ENCODE measurements at regions not wholly inside any gene's neighbourhood (a gene's known extent, or its start where the extent isn't known, plus 50 kb on each side); places are given as distances from the start of the nearest gene placed in this dataset.
"Not testable (repeated sequence)": the region's sequence is repeated elsewhere in the genome, so short reads cannot be mapped to it uniquely, and the experiment has no call there.

GRCh38 chr7:135872861-135873260, 104.3 kb downstream of the MTPN start:
- POLR2A ChIA-PET = interaction anchor here (0.7 kb wide), 1 partner anchor 1444 kb away, joined by 4 read pairs; no protein-coding TSS in a partner anchor
- CTCF ChIA-PET (ENCODE audit: unreplicated experiment) = not testable (repeated sequence)

GRCh38 chr7:135862586-135863340, 114.2 kb upstream of the FAM180A start:
- POLR2A ChIA-PET = no interaction called here
- CTCF ChIA-PET (ENCODE audit: unreplicated experiment) = no interaction called here
- Histone ChIP-seq H4K20me1 (ENCODE audit: insufficient read depth, low read length) (no peaks in the 10 kb centered on the region), H3K4me3 (ENCODE audit: low read depth, low read length, poor library complexity, severe bottlenecking) (no peak overlapping the region), H2AFZ (ENCODE audit: low read length) (no peak overlapping the region; the same call in 1 of the 2 replicates), H3K9me2 (ENCODE audit: insufficient read depth, low read length) (no peaks in the 10 kb centered on the region), H3K4me2 (ENCODE audit: low read length) (no peak overlapping the region), H3K4me1 (ENCODE audit: insufficient read depth, low read length, poor library complexity, severe bottlenecking) (no peaks in the 10 kb centered on the region), H3K79me2 (ENCODE audit: insufficient read depth, low read depth, low read length) (no peaks in the 10 kb centered on the region), H3K27ac (ENCODE audit: low read depth, low read length, poor library complexity, severe bottlenecking) (no peak overlapping the region), H3K36me3 (ENCODE audit: insufficient read depth, low read length) (no peaks in the 10 kb centered on the region), H3K9me3 (ENCODE audit: low read length) (no peaks in the 10 kb centered on the region)
- TF ChIP-seq CTCF (conservative IDR thresholded peaks at IDR 0.05; ENCODE audit: low read length) (no peak), EZH2phosphoT487 (IDR thresholded peaks at IDR 0.05; ENCODE audit: borderline replicate concordance, low read depth, low read length) (no peak)
- intact Hi-C loops (cut with micrococcal nuclease; ENCODE audit: unreplicated experiment) = no loop called here
- DNase-seq (ENCODE audit: low spot score) = no peak
- no TSS peak for BruUV-seq (replicated peaks)

More at GRCh38 chr7:135872861-135873260, 104.3 kb downstream of the MTPN start:
- H3K79me2 ChIP-seq (ENCODE audit: insufficient read depth, low read depth, low read length); H2AFZ ChIP-seq (ENCODE audit: low read length); intact Hi-C loops (cut with micrococcal nuclease; ENCODE audit: unreplicated experiment); DNase-seq (ENCODE audit: low spot score); H3K27ac ChIP-seq (ENCODE audit: low read depth, low read length, poor library complexity, severe bottlenecking); H3K4me2 ChIP-seq (ENCODE audit: low read length); H3K9me2 ChIP-seq (ENCODE audit: insufficient read depth, low read length); H3K36me3 ChIP-seq (ENCODE audit: insufficient read depth, low read length); H4K20me1 ChIP-seq (ENCODE audit: insufficient read depth, low read length); H3K9me3 ChIP-seq (ENCODE audit: low read length); BruUV-seq (replicated peaks); H3K4me1 ChIP-seq (ENCODE audit: insufficient read depth, low read length, poor library complexity, severe bottlenecking); H3K4me3 ChIP-seq (ENCODE audit: low read depth, low read length, poor library complexity, severe bottlenecking): not testable (repeated sequence)

GRCh38 chr7:135859538-135859937, 110.9 kb upstream of the FAM180A start:
- Histone ChIP-seq H3K27ac (ENCODE audit: low read depth, low read length, poor library complexity, severe bottlenecking) (no peak overlapping the region), H3K36me3 (ENCODE audit: insufficient read depth, low read length) (no peaks in the 10 kb centered on the region), H4K20me1 (ENCODE audit: insufficient read depth, low read length) (no peaks in the 10 kb centered on the region), H3K9me2 (ENCODE audit: insufficient read depth, low read length) (no peaks in the 10 kb centered on the region), H3K4me1 (ENCODE audit: insufficient read depth, low read length, poor library complexity, severe bottlenecking) (peaks cover 6% of the 10 kb centered on the region), H3K4me3 (ENCODE audit: low read depth, low read length, poor library complexity, severe bottlenecking) (no peak overlapping the region), H2AFZ (ENCODE audit: low read length) (no peak overlapping the region), H3K9me3 (ENCODE audit: low read length) (no peaks in the 10 kb centered on the region), H3K4me2 (ENCODE audit: low read length) (no peak overlapping the region), H3K79me2 (ENCODE audit: insufficient read depth, low read depth, low read length) (no peaks in the 10 kb centered on the region)
- ChIA-PET POLR2A (interaction anchor here (0.5 to 1.1 kb wide), 3 partner anchors 9 to 97 kb away, joined by 3 to 4 read pairs (median 4); no protein-coding TSS in a partner anchor), CTCF (ENCODE audit: unreplicated experiment) (no interaction called here)
- DNase-seq (ENCODE audit: low spot score) = no peak
- BruUV-seq (replicated peaks) = no TSS peak
- intact Hi-C loops (cut with micrococcal nuclease; ENCODE audit: unreplicated experiment) = no loop called here
- no peak for TF ChIP-seq CTCF (conservative IDR thresholded peaks at IDR 0.05; ENCODE audit: low read length)
- no peak for TF ChIP-seq EZH2phosphoT487 (IDR thresholded peaks at IDR 0.05; ENCODE audit: borderline replicate concordance, low read depth, low read length)

Measured in OCI-LY7 (cell line).